DND-41 (cell line): ENCODE measurements at regions not wholly inside any gene's neighbourhood (a gene's known extent, or its start where the extent isn't known, plus 50 kb on each side); places are given as distances from the start of the nearest gene placed in this dataset.

Source experiments
- ATAC-seq: fragments of 200-7000 bp; cut with Tn5 transposase; 3 replicates; pipeline ENCODE4 v1.9.1; 2021; ENCODE audit warnings: low read depth; ENCODE audit not compliant: insufficient read depth
- DNase-seq: peaks from one replicate; pipeline ENCODE4 v3.0.0-alpha.2; 2020
- H2AFZ ChIP-seq: 2 replicates; pipeline ENCODE4 v1.6.0; 2012; ENCODE audit warnings: low read depth, low read length
- H3K27ac ChIP-seq: 2 replicates; pipeline ENCODE4 v1.5.1; 2012; ENCODE audit warnings: low read length, inconsistent platforms
- H3K27me3 ChIP-seq: fragments of 200-600 bp; sonication (generic); 2 replicates; pipeline ENCODE4 v1.6.0; 2012; ENCODE audit warnings: low read length, mild to moderate bottlenecking, inconsistent platforms; ENCODE audit not compliant: insufficient read depth, poor library complexity
- H3K36me3 ChIP-seq: 2 replicates; pipeline ENCODE4 v1.5.1; 2012; ENCODE audit warnings: low read length, inconsistent platforms; ENCODE audit not compliant: insufficient read depth
- H3K4me1 ChIP-seq: 2 replicates; pipeline ENCODE4 v1.5.1; 2012; ENCODE audit warnings: mild to moderate bottlenecking, low read length; ENCODE audit not compliant: insufficient read depth
- H3K4me2 ChIP-seq: 2 replicates; pipeline ENCODE4 v1.6.0; 2012; ENCODE audit warnings: mild to moderate bottlenecking, moderate library complexity, low read length, inconsistent platforms; ENCODE audit not compliant: insufficient read depth
- H3K4me3 ChIP-seq, 2 experiments: fragments of 200-600 bp in 1 of 2; shearing (Covaris generic) in 1 of 2; 2 replicates each; pipeline ENCODE4 v1.5.1; 2012 to 2016; ENCODE audit warnings: inconsistent platforms in 2 of 2, low read length in 2 of 2, mild to moderate bottlenecking in 2 of 2, low read depth in 1 of 2, moderate library complexity in 1 of 2
- H3K79me2 ChIP-seq: 2 replicates; pipeline ENCODE4 v1.6.0; 2012; ENCODE audit warnings: low read length, inconsistent platforms; ENCODE audit not compliant: insufficient read depth
- H3K9ac ChIP-seq: 2 replicates; pipeline ENCODE4 v1.6.0; 2012; ENCODE audit warnings: low read depth, mild to moderate bottlenecking, inconsistent platforms, low read length, moderate library complexity
- H3K9me3 ChIP-seq: 2 replicates; pipeline ENCODE4 v1.5.1; 2012; ENCODE audit warnings: low read length, moderate library complexity, mild to moderate bottlenecking, inconsistent platforms; ENCODE audit not compliant: insufficient read depth, severe bottlenecking
- H4K20me1 ChIP-seq: 2 replicates; pipeline ENCODE4 v1.6.0; 2012; ENCODE audit warnings: low read length; ENCODE audit not compliant: insufficient read depth
- CTCF ChIP-seq: IDR thresholded peaks from 2 replicates; pipeline ENCODE4 v1.5.1; 2012; ENCODE audit warnings: borderline replicate concordance, low read length, moderate library complexity, mild to moderate bottlenecking; ENCODE audit not compliant: poor library complexity, severe bottlenecking; ENCODE audit errors: extremely low read depth
- EZH2 ChIP-seq: IDR thresholded peaks from 3 replicates; pipeline ENCODE4 v1.6.1; 2012; ENCODE audit warnings: borderline replicate concordance, low read depth, mild to moderate bottlenecking, moderate library complexity, low read length, inconsistent platforms; ENCODE audit not compliant: severe bottlenecking

- H4K20me1 ChIP-seq = no peaks in the 10 kb centered on the region
- H3K27ac ChIP-seq = no peak overlapping the region
- no peak for ATAC-seq
- no peak overlapping the region for H2AFZ ChIP-seq
- H3K9ac ChIP-seq = no peak overlapping the region
- H3K4me1 ChIP-seq = peaks cover 16% of the 10 kb centered on the region
- no peak overlapping the region for H3K4me2 ChIP-seq
- H3K79me2 ChIP-seq = no peaks in the 10 kb centered on the region
- no peaks in the 10 kb centered on the region for H3K36me3 ChIP-seq
- no peaks in the 10 kb centered on the region for H3K27me3 ChIP-seq
- no peak overlapping the region for H3K4me3 ChIP-seq
- H3K9me3 ChIP-seq = peaks cover 16% of the 10 kb centered on the region
- TF ChIP-seq CTCF (no peak), EZH2 (no peak)
- DNase-seq = no peak
Measured at GRCh38 chr18:10085416-10085815, 171.6 kb downstream of the VAPA start.

- Histone ChIP-seq H3K9me3 (peaks cover 16% of the 10 kb centered on the region), H2AFZ (no peak overlapping the region)
Measured at GRCh38 chr18:10085876-10086275, 172.1 kb downstream of the VAPA start.

GRCh38 chr18:10086458-10087210 is 172.8 kb downstream of the VAPA start:
- Histone ChIP-seq H3K79me2 (no peaks in the 10 kb centered on the region), H3K9me3 (peaks cover 16% of the 10 kb centered on the region), H3K4me1 (peaks cover 25% of the 10 kb centered on the region), H3K9ac (no peak overlapping the region), H3K27me3 (no peaks in the 10 kb centered on the region), H4K20me1 (no peaks in the 10 kb centered on the region), H3K36me3 (no peaks in the 10 kb centered on the region), H3K4me2 (no peak overlapping the region), H2AFZ (no peak overlapping the region), H3K4me3 (no peak overlapping the region), H3K27ac (no peak overlapping the region)
- TF ChIP-seq EZH2 = no peak
- no peak for TF ChIP-seq CTCF
- ATAC-seq (no peak), DNase-seq (no peak)

More at GRCh38 chr18:10085876-10086275, 172.1 kb downstream of the VAPA start:
- DNase-seq (no peak), ATAC-seq (no peak)
- H3K4me3 ChIP-seq = no peak overlapping the region
- H3K4me2 ChIP-seq = no peak overlapping the region
- H3K36me3 ChIP-seq = no peaks in the 10 kb centered on the region
- no peak overlapping the region for H3K9ac ChIP-seq
- TF ChIP-seq CTCF = no peak
- H3K79me2 ChIP-seq = no peaks in the 10 kb centered on the region
- no peak overlapping the region for H3K27ac ChIP-seq
- H3K27me3 ChIP-seq = no peaks in the 10 kb centered on the region
- no peaks in the 10 kb centered on the region for H4K20me1 ChIP-seq
- peaks cover 21% of the 10 kb centered on the region for H3K4me1 ChIP-seq
